K562 (cell line): ENCODE measurements at regions not wholly inside any gene's neighbourhood (a gene's known extent, or its start where the extent isn't known, plus 50 kb on each side); places are given as distances from the start of the nearest gene placed in this dataset.
A peak's percentile ranks its signal among the peaks of the same experiment; 100 is the strongest.

Experiments used
- CBX3 ChIP-seq, 2 experiments: IDR thresholded peaks; 1 replicate in 1 of 2; 2 replicates in 1 of 2; pipeline ENCODE4 v1.6.1; 2012; ENCODE audit warnings: inconsistent platforms in 2 of 2, low read length in 2 of 2, borderline replicate concordance in 1 of 2, control low read depth in 1 of 2
- CBX8 ChIP-seq: fragments of 200-600 bp; sonication (generic); IDR thresholded peaks from 2 replicates; pipeline ENCODE4 v1.6.1; 2012; ENCODE audit warnings: borderline replicate concordance, mixed run types, low read depth, mild to moderate bottlenecking, moderate library complexity, mixed read lengths, low read length, control low read depth, inconsistent platforms; ENCODE audit not compliant: poor library complexity, severe bottlenecking; ENCODE audit errors: extremely low read depth
- CTBP1 ChIP-seq: fragments of 450-650 bp; IDR thresholded peaks from 2 replicates; pipeline ENCODE4 v1.6.1; 2016; ENCODE audit warnings: borderline replicate concordance
- FOSL1 ChIP-seq: fragments of 200-800 bp; sonication (Bioruptor generic); conservative IDR thresholded peaks from 2 replicates; pipeline ENCODE4 v1.6.1; 2016; ENCODE audit warnings: missing genetic modification characterization, missing compliant biosample characterization
- KLF16 ChIP-seq: IDR thresholded peaks from 2 replicates; pipeline ENCODE4 v1.6.1; 2016; ENCODE audit warnings: antibody characterized with exemption
- POLR2B ChIP-seq: fragments of 450-650 bp; IDR thresholded peaks from 2 replicates; pipeline ENCODE4 v1.6.1; 2018; ENCODE audit warnings: low read depth; ENCODE audit not compliant: partially characterized antibody
- POLR2H ChIP-seq: IDR thresholded peaks from 2 replicates; pipeline ENCODE4 v1.6.1; 2016; ENCODE audit warnings: missing genetic modification characterization, low read depth, mild to moderate bottlenecking, control low read depth, missing compliant biosample characterization, moderate library complexity
- TF ChIP-seq, protein P1 (sequence below), 2 experiments: fragments of 450-650 bp; formaldehyde crosslinking in 1 of 2; IDR thresholded peaks; 2 replicates each; pipeline versions ENCODE4 v1.4.0 to v1.6.1; 2014 to 2020; ENCODE audit warnings: mild to moderate bottlenecking in 2 of 2, borderline replicate concordance in 1 of 2, low read depth in 1 of 2
- TF ChIP-seq, protein P2 (sequence below): sonication (generic); IDR thresholded peaks from 2 replicates; pipeline ENCODE4 v1.6.1; 2016
- TF ChIP-seq, protein P3 (sequence below): fragments of 200-800 bp; sonication (Bioruptor generic); IDR thresholded peaks from 2 replicates; pipeline ENCODE4 v1.6.1; 2017; ENCODE audit warnings: missing genetic modification characterization, missing compliant biosample characterization

DNA sequence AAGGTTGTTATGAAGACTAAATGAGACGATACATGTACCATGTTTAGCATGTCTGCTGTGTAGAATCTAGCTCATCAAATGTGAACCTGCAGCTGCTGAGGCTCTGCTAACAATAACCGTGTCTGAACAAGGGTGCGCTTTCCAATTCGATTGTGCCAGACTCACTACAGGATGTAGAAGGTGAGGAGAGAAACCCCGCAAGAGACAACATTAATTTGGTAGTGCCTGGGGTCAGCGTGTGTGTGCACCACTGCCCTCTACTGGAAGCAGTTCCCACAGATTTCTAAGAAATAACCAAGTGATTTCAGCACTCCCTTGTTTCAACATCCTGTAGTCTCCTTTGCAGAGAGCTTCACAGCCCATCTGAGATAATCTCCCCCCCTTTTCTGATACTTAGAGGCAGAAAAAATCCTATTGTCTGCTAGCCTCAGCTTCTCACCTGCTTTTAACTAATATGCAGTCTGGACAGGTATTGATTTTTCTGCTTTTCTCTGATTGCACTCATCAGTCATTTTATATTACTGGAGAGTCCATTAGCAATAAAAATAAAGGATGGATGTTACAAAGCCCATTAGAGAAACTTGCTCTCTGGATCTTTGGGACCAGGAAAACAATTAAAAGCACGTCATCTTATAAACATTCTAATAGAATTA, 96.7 kb upstream of the BACH2 start (continued):
- TF ChIP-seq CBX8 (no peak), POLR2B (no peak), CBX3 (IDR thresholded peaks at IDR 0.05; ENCODE audit: borderline replicate concordance in 1 of 2, low read length in 2 of 2) (peak in 1 of 2 experiments; percentile 42; a peak in 1 of 3 replicates), CTBP1 (no peak; the same call in 1 of the 2 replicates), KLF16 (0 out of 2 replicates have a peak, but pooled peaks have one; percentile 10), FOSL1 (tag) (0 out of 2 replicates have a peak, but pooled peaks have one; percentile 26), POLR2H (no peak)
- TF ChIP-seq, protein P1, sequence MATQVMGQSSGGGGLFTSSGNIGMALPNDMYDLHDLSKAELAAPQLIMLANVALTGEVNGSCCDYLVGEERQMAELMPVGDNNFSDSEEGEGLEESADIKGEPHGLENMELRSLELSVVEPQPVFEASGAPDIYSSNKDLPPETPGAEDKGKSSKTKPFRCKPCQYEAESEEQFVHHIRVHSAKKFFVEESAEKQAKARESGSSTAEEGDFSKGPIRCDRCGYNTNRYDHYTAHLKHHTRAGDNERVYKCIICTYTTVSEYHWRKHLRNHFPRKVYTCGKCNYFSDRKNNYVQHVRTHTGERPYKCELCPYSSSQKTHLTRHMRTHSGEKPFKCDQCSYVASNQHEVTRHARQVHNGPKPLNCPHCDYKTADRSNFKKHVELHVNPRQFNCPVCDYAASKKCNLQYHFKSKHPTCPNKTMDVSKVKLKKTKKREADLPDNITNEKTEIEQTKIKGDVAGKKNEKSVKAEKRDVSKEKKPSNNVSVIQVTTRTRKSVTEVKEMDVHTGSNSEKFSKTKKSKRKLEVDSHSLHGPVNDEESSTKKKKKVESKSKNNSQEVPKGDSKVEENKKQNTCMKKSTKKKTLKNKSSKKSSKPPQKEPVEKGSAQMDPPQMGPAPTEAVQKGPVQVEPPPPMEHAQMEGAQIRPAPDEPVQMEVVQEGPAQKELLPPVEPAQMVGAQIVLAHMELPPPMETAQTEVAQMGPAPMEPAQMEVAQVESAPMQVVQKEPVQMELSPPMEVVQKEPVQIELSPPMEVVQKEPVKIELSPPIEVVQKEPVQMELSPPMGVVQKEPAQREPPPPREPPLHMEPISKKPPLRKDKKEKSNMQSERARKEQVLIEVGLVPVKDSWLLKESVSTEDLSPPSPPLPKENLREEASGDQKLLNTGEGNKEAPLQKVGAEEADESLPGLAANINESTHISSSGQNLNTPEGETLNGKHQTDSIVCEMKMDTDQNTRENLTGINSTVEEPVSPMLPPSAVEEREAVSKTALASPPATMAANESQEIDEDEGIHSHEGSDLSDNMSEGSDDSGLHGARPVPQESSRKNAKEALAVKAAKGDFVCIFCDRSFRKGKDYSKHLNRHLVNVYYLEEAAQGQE (IDR thresholded peaks at IDR 0.05; ENCODE audit: borderline replicate concordance), result peak; percentile 85
- TF ChIP-seq, protein P1 (CRISPR knock-in tag; IDR thresholded peaks at IDR 0.05; ENCODE audit: low read depth), result no peak
- TF ChIP-seq, protein P2, sequence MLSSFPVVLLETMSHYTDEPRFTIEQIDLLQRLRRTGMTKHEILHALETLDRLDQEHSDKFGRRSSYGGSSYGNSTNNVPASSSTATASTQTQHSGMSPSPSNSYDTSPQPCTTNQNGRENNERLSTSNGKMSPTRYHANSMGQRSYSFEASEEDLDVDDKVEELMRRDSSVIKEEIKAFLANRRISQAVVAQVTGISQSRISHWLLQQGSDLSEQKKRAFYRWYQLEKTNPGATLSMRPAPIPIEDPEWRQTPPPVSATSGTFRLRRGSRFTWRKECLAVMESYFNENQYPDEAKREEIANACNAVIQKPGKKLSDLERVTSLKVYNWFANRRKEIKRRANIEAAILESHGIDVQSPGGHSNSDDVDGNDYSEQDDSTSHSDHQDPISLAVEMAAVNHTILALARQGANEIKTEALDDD, result 0 out of 2 replicates have a peak, but pooled peaks have one; percentile 21
- TF ChIP-seq, protein P3, sequence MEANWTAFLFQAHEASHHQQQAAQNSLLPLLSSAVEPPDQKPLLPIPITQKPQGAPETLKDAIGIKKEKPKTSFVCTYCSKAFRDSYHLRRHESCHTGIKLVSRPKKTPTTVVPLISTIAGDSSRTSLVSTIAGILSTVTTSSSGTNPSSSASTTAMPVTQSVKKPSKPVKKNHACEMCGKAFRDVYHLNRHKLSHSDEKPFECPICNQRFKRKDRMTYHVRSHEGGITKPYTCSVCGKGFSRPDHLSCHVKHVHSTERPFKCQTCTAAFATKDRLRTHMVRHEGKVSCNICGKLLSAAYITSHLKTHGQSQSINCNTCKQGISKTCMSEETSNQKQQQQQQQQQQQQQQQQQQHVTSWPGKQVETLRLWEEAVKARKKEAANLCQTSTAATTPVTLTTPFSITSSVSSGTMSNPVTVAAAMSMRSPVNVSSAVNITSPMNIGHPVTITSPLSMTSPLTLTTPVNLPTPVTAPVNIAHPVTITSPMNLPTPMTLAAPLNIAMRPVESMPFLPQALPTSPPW (CRISPR knock-in tag), result peak; percentile 41; the same call in 1 of the 2 replicates
